Kidney (tissue), 13 donors: ENCODE measurements at regions not wholly inside any gene's neighbourhood (a gene's known extent, or its start where the extent isn't known, plus 50 kb on each side); places are given as distances from the start of the nearest gene placed in this dataset.

ENCODE experiments used
- DNase-seq, 5 donors: peaks; one replicate each; pipeline ENCODE4 v3.0.0-alpha.2; 2013 to 2020
- FAIRE-seq: peaks from 2 replicates; lab custom pipeline; 2012; peaks lifted over from hg19 to GRCh38; lab: Jason Lieb, UNC
- H3K27ac ChIP-seq, 2 donors: one replicate each; pipeline ENCODE4 v1.7.0; 2013; ENCODE audit warnings: low read depth in 2 of 2, low read length in 2 of 2, inconsistent platforms in 1 of 2
- H3K27me3 ChIP-seq: one replicate; pipeline ENCODE4 v1.7.1; 2013; ENCODE audit warnings: low read length, inconsistent platforms; ENCODE audit not compliant: control insufficient read depth, insufficient read depth
- H3K36me3 ChIP-seq, 3 donors: one replicate each; pipeline versions ENCODE4 v1.7.0 to v1.7.1; 2013; ENCODE audit warnings: low read length in 3 of 3, control low read depth in 1 of 3, inconsistent platforms in 1 of 3; ENCODE audit not compliant: insufficient read depth in 3 of 3, control insufficient read depth in 2 of 3
- H3K4me1 ChIP-seq, 3 donors: one replicate each; pipeline versions ENCODE4 v1.7.0 to v1.7.1; 2013; ENCODE audit warnings: low read length in 3 of 3, inconsistent platforms in 1 of 3, low read depth in 1 of 3; ENCODE audit not compliant: control insufficient read depth in 2 of 3, insufficient read depth in 2 of 3
- H3K4me3 ChIP-seq, 3 donors: one replicate each; pipeline versions ENCODE4 v1.7.0 to v1.8.1; 2013; ENCODE audit warnings: low read length in 3 of 3, control low read depth in 1 of 3, inconsistent platforms in 1 of 3
- H3K9ac ChIP-seq, 3 donors: one replicate each; pipeline versions ENCODE4 v1.7.0 to v1.7.1; 2013; ENCODE audit warnings: low read length in 3 of 3, control low read depth in 1 of 3, inconsistent platforms in 1 of 3
- H3K9me3 ChIP-seq, 3 donors: one replicate each; pipeline versions ENCODE4 v1.7.0 to v1.7.1; 2013; ENCODE audit warnings: low read length in 3 of 3, control low read depth in 1 of 3, inconsistent platforms in 1 of 3; ENCODE audit not compliant: control insufficient read depth in 2 of 3, insufficient read depth in 1 of 3
- intact Hi-C: fragments of 100-400 bp; cut with DNase I; formaldehyde crosslinking; loops from one replicate; pipeline ENCODE4 v1.11.1; 2022
- TF ChIP-seq, protein P1 (sequence below): IDR thresholded peaks from 3 replicates; pipeline ENCODE4 v1.5.1; 2012; ENCODE audit warnings: mild to moderate bottlenecking, moderate library complexity, borderline replicate concordance; ENCODE audit not compliant: insufficient read depth; ENCODE audit errors: extremely low read depth
- donor health status: control.
- donor health status: control.
- donor health status: control.
- donor health status: control.
- donor health status: control.
- donor health status: DM: yes; HTN: yes; CAD: no.
- donor health status: Normal renal cell carcinoma (clear cell type).

DNA sequence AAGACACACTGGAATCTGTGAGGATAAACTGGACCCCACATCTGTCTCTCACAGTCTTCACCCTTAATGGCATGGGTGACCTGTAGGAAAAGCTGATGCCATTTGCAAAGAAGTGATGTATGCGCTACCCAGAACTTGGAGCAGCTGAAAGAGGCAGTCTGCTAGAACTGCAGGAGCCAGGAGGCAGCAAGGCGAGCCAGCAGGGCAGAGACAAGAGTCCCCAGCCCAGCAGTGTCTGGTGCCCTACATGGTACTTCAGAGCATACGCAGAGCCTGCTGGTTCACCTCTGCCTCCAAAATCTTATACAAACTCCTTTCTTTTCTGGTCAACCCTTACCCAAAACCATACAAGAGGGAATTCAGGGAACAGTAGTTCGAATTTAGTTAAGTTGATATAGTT lies 683.1 kb upstream of the RAB6C start:
- Histone ChIP-seq H3K27ac (no peak overlapping the region), H3K4me1 (peaks cover 0 to 1% (median 0%) of the 10 kb centered on the region in 3 donors), H3K4me3 (no peak overlapping the region), H3K36me3 (no peaks in the 10 kb centered on the region), H3K9ac (no peak overlapping the region), H3K27me3 (no peaks in the 10 kb centered on the region), H3K9me3 (no peaks in the 10 kb centered on the region)
- TF ChIP-seq, protein P1, sequence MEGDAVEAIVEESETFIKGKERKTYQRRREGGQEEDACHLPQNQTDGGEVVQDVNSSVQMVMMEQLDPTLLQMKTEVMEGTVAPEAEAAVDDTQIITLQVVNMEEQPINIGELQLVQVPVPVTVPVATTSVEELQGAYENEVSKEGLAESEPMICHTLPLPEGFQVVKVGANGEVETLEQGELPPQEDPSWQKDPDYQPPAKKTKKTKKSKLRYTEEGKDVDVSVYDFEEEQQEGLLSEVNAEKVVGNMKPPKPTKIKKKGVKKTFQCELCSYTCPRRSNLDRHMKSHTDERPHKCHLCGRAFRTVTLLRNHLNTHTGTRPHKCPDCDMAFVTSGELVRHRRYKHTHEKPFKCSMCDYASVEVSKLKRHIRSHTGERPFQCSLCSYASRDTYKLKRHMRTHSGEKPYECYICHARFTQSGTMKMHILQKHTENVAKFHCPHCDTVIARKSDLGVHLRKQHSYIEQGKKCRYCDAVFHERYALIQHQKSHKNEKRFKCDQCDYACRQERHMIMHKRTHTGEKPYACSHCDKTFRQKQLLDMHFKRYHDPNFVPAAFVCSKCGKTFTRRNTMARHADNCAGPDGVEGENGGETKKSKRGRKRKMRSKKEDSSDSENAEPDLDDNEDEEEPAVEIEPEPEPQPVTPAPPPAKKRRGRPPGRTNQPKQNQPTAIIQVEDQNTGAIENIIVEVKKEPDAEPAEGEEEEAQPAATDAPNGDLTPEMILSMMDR = no peak
- no peak for DNase-seq
- no peak for FAIRE-seq
- intact Hi-C loops = no loop called here

DNA sequence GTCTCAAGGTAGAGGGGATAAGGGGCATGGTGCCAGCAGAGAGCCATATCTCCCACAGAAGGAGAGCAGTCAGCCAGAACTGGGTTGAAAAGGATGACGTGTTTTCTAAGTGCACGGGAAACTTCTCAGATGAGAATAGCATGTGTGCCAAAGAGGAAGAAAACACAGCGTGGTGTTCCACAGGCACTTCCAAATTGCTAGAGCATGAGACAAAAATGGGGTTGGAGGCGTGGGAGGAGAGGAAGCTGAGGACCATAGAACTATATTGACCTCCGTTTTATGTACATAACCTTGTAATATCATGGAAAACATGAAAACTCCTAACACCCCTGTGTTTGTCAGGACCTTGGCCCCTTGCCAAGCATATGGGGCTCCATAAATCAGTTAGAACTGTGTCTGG lies 682.7 kb upstream of the RAB6C start:
- H3K9me3 ChIP-seq = no peaks in the 10 kb centered on the region
- intact Hi-C loops = no loop called here
- no peak overlapping the region for H3K9ac ChIP-seq
- H3K27ac ChIP-seq = no peak overlapping the region
- no peak overlapping the region for H3K4me3 ChIP-seq
- H3K27me3 ChIP-seq = no peaks in the 10 kb centered on the region
- H3K4me1 ChIP-seq = peaks cover 0 to 3% (median 0%) of the 10 kb centered on the region in 3 donors
- H3K36me3 ChIP-seq = no peaks in the 10 kb centered on the region
- DNase-seq = peak in 2 of 5 donors; percentile 64 to 74
- FAIRE-seq = no peak
- TF ChIP-seq, protein P1 = no peak

DNA sequence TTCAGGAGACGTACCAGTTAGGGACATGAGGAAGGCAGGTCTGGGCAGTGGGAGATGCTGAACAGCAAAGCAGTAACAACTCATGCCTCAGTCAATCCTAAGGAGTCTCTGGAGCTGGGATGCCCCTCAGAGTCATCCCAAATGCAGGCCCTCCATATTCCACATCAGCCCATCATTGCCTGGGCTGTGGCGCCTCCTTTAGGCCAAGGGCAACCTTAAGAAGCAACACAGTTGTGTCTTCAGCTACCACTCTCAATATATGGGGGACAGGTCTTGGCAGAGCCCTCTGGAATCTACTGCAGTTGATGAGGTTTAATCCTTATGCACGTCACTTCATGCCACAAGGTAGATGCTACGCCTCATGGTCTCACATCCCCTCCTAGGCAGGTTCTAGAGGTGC lies 682.0 kb upstream of the RAB6C start:
- FAIRE-seq = no peak
- DNase-seq = peak in 1 of 5 donors; percentile 20
- intact Hi-C loops = no loop called here
- Histone ChIP-seq H3K4me1 (peaks cover 2 to 5% (median 3%) of the 10 kb centered on the region in 3 donors), H3K27me3 (no peaks in the 10 kb centered on the region), H3K9me3 (no peaks in the 10 kb centered on the region), H3K4me3 (no peak overlapping the region), H3K9ac (no peak overlapping the region), H3K36me3 (no peaks in the 10 kb centered on the region), H3K27ac (no peak overlapping the region)
- TF ChIP-seq, protein P1 = no peak

DNA sequence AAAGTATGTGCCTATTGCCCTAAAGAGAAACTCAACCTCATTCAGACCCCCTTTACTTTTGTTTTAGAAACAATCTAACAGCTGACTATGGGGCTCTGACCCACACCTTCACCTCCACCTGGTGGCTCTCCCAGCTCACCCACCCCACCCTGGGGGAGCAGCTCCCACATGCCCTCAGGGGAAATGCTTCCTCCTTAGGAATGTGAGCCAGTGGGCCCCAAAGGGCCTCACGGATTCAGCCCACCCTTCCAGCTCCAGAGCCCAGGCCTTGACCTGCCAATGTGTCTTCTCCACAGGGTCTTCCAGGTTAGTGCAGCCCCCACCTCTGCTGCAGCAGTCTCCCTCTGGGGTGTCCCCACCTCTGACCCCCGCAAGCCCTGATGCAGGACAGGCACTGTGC lies 680.1 kb upstream of the RAB6C start:
- H3K36me3 ChIP-seq = no peaks in the 10 kb centered on the region
- H3K9me3 ChIP-seq = no peaks in the 10 kb centered on the region
- peaks cover 2 to 5% (median 3%) of the 10 kb centered on the region in 3 donors for H3K4me1 ChIP-seq
- TF ChIP-seq, protein P1 = no peak
- FAIRE-seq (no peak), DNase-seq (no peak)
- H3K27me3 ChIP-seq = no peaks in the 10 kb centered on the region
- intact Hi-C loops = no loop called here
- H3K4me3 ChIP-seq = no peak overlapping the region
- H3K27ac ChIP-seq = no peak overlapping the region
- H3K9ac ChIP-seq = no peak overlapping the region
